WI38 (cell line): ENCODE measurements at regions not wholly inside any gene's neighbourhood (a gene's known extent, or its start where the extent isn't known, plus 50 kb on each side); places are given as distances from the start of the nearest gene placed in this dataset.
"Not testable (repeated sequence)": the region's sequence is repeated elsewhere in the genome, so short reads cannot be mapped to it uniquely, and the experiment has no call there.

Source experiments
- H3K4me3 ChIP-seq: 2 replicates; pipeline ENCODE4 v1.5.1; 2011; ENCODE audit warnings: low read depth, mild to moderate bottlenecking, control low read depth, low read length
- CTCF ChIP-seq: IDR thresholded peaks from 2 replicates; pipeline ENCODE4 v1.5.1; 2012; ENCODE audit warnings: low read depth, mild to moderate bottlenecking, control low read depth, low read length

GRCh38 chr7:113368256-113368655 lies 249.9 kb upstream of the SMIM30 start:
- TF ChIP-seq CTCF, result no peak
- H3K4me3 ChIP-seq, result no peak overlapping the region

- no peak overlapping the region for H3K4me3 ChIP-seq
- TF ChIP-seq CTCF, result no peak
Measured at GRCh38 chr7:113367041-113367586, 248.8 kb upstream of the SMIM30 start.

- no peak for TF ChIP-seq CTCF
- H3K4me3 ChIP-seq, result no peak overlapping the region
Measured at GRCh38 chr7:113366122-113366521, 247.8 kb upstream of the SMIM30 start.

- no peak overlapping the region for H3K4me3 ChIP-seq
- TF ChIP-seq CTCF, result no peak
Measured at GRCh38 chr7:113349339-113349738, 231.0 kb upstream of the SMIM30 start.

GRCh38 chr7:113339661-113340060 lies 221.3 kb upstream of the SMIM30 start:
- H3K4me3 ChIP-seq, result no peak overlapping the region
- no peak for TF ChIP-seq CTCF

- no peak overlapping the region for H3K4me3 ChIP-seq
- no peak for TF ChIP-seq CTCF
Measured at GRCh38 chr7:113338071-113338696, 219.8 kb upstream of the SMIM30 start.

- not testable (repeated sequence) for H3K4me3 ChIP-seq
Measured at GRCh38 chr7:113336838-113337237, 218.5 kb upstream of the SMIM30 start.
